SU-DHL-6 (cell line): ENCODE measurements at regions not wholly inside any gene's neighbourhood (a gene's known extent, or its start where the extent isn't known, plus 50 kb on each side); places are given as distances from the start of the nearest gene placed in this dataset.

Experiments used
- H2AFZ ChIP-seq: fragments of 200-600 bp; sonication (generic); 2 replicates; pipeline ENCODE4 v1.6.1; 2014; ENCODE audit warnings: low read depth, mild to moderate bottlenecking, moderate library complexity, mixed read lengths, antibody characterized with exemption, low read length; ENCODE audit not compliant: severe bottlenecking
- H3F3A ChIP-seq: fragments of 200-600 bp; shearing (Covaris generic); 2 replicates; pipeline ENCODE4 v1.6.0; 2016; ENCODE audit warnings: antibody characterized with exemption, mild to moderate bottlenecking; ENCODE audit not compliant: insufficient read depth
- H3K27ac ChIP-seq: fragments of 200-600 bp; sonication (generic); 2 replicates; pipeline ENCODE4 v1.5.1; 2016; ENCODE audit warnings: low read depth, mild to moderate bottlenecking, low read length, moderate library complexity, mixed read lengths
- H3K27me3 ChIP-seq: fragments of 200-600 bp; sonication (generic), shearing (Covaris generic); 2 replicates; pipeline ENCODE4 v1.6.0; 2014; ENCODE audit warnings: mild to moderate bottlenecking, low read length
- H3K36me3 ChIP-seq: fragments of 200-600 bp; sonication (generic); 2 replicates; pipeline ENCODE4 v1.6.1; 2014; ENCODE audit warnings: mild to moderate bottlenecking, low read length, mixed read lengths
- H3K4me2 ChIP-seq: fragments of 300-600, 200-600 bp; shearing (Covaris generic), sonication (generic); 2 replicates; pipeline ENCODE4 v1.6.0; 2014; ENCODE audit warnings: low read length, low read depth, mild to moderate bottlenecking; ENCODE audit not compliant: poor library complexity, severe bottlenecking
- H3K4me3 ChIP-seq: fragments of 200-600 bp; sonication (generic); 2 replicates; pipeline ENCODE4 v1.5.1; 2014; ENCODE audit warnings: antibody characterized with exemption, low read length, mild to moderate bottlenecking, mixed read lengths; ENCODE audit not compliant: insufficient read depth, poor library complexity, severe bottlenecking
- H3K79me2 ChIP-seq: fragments of 200-600 bp; sonication (generic); 2 replicates; pipeline ENCODE4 v1.6.1; 2014; ENCODE audit warnings: mild to moderate bottlenecking, low read length, moderate library complexity; ENCODE audit not compliant: insufficient read depth
- H3K9ac ChIP-seq: fragments of 200-600 bp; sonication (generic); 2 replicates; pipeline ENCODE4 v1.7.0; 2014; ENCODE audit warnings: mild to moderate bottlenecking, low read length
- H3K9me2 ChIP-seq: fragments of 200-600 bp; sonication (generic); replicated peaks from 2 replicates; pipeline ENCODE4 v1.6.1; 2014; ENCODE audit warnings: low read length; ENCODE audit not compliant: insufficient read depth
- H3K9me3 ChIP-seq: fragments of 200-600 bp; sonication (generic); 2 replicates; pipeline ENCODE4 v1.6.1; 2014; ENCODE audit warnings: low read length, mixed read lengths; ENCODE audit not compliant: insufficient read depth
- H4K20me1 ChIP-seq: fragments of 200-600 bp; sonication (generic); 2 replicates; pipeline ENCODE4 v1.6.1; 2014; ENCODE audit warnings: low read depth, mild to moderate bottlenecking, antibody characterized with exemption, low read length, moderate library complexity, mixed read lengths
- EZH2phosphoT487 ChIP-seq: fragments of 200-600 bp; sonication (generic), shearing (Covaris generic); conservative IDR thresholded peaks from 2 replicates; pipeline ENCODE4 v1.6.1; 2018; ENCODE audit warnings: mild to moderate bottlenecking, antibody characterized with exemption, low read length, moderate library complexity, mixed read lengths
- TF ChIP-seq, protein P1 (sequence below): fragments of 200-600 bp; sonication (generic); IDR thresholded peaks from one replicate; pipeline ENCODE4 v1.5.1; 2017; ENCODE audit warnings: antibody characterized with exemption, mild to moderate bottlenecking, low read length, moderate library complexity; ENCODE audit not compliant: insufficient read depth, poor library complexity, severe bottlenecking

DNA sequence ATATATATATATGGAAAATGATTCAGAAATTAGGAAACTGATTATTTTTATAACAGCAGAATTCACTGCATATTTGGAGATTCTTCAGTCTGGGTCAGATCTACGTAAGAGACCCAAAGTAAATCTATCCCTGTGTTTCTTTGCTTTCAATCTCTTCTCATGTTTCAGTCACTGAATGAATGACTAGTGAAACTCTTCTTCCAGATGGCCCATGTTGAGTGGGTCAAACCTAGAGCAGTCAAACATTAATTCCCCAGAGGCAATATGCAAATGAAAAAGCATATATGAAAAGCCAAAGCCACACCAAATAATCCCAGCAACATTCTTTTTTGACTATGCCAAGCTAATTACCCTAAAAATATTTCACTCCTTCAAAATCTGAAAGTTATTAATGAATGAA is 317.3 kb downstream of the RBM43 start:
- no peaks in the 10 kb centered on the region for H4K20me1 ChIP-seq
- no peaks in the 10 kb centered on the region for H3K27me3 ChIP-seq

DNA sequence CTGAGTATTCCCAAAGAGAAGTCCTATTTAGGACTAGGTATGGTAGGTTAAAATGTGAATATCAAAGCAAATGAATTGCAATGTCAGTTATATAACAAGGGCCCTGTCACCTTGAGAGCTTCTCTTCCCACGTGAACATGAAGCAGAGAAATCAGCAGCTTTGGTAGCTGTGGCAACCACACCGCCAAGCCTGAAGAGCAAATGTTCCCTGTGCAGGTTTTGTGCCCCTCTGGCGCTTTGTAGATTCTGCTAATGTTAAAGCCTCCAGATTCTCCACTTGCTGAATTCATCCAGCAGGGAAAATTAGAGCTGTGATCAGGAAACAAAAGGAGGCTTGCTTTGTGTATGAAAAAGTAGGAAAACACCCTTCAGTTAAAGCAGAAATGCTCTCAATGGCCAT is 322.6 kb downstream of the RBM43 start:
- Histone ChIP-seq H3K9me3 (no peaks in the 10 kb centered on the region), H3K27me3 (no peaks in the 10 kb centered on the region), H3K79me2 (no peaks in the 10 kb centered on the region), H2AFZ (no peak overlapping the region), H3K9me2 (no peaks in the 10 kb centered on the region), H3K4me3 (no peak overlapping the region), H3K9ac (no peak overlapping the region), H4K20me1 (no peaks in the 10 kb centered on the region), H3K36me3 (no peaks in the 10 kb centered on the region), H3F3A (no peaks in the 10 kb centered on the region), H3K27ac (no peak overlapping the region), H3K4me2 (no peak overlapping the region)
- TF ChIP-seq, protein P1, sequence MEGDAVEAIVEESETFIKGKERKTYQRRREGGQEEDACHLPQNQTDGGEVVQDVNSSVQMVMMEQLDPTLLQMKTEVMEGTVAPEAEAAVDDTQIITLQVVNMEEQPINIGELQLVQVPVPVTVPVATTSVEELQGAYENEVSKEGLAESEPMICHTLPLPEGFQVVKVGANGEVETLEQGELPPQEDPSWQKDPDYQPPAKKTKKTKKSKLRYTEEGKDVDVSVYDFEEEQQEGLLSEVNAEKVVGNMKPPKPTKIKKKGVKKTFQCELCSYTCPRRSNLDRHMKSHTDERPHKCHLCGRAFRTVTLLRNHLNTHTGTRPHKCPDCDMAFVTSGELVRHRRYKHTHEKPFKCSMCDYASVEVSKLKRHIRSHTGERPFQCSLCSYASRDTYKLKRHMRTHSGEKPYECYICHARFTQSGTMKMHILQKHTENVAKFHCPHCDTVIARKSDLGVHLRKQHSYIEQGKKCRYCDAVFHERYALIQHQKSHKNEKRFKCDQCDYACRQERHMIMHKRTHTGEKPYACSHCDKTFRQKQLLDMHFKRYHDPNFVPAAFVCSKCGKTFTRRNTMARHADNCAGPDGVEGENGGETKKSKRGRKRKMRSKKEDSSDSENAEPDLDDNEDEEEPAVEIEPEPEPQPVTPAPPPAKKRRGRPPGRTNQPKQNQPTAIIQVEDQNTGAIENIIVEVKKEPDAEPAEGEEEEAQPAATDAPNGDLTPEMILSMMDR, result no peak
- TF ChIP-seq EZH2phosphoT487, result no peak

More for the DNA sequence above, 317.3 kb downstream of the RBM43 start:
- Histone ChIP-seq H3K4me3 (no peak overlapping the region), H3K9ac (no peak overlapping the region), H3K79me2 (no peaks in the 10 kb centered on the region), H3K4me2 (no peak overlapping the region), H3F3A (no peaks in the 10 kb centered on the region), H3K9me3 (no peaks in the 10 kb centered on the region), H3K36me3 (no peaks in the 10 kb centered on the region), H3K27ac (no peak overlapping the region), H3K9me2 (no peaks in the 10 kb centered on the region), H2AFZ (no peak overlapping the region)
- TF ChIP-seq, protein P1, result no peak
- TF ChIP-seq EZH2phosphoT487, result no peak

DNA sequence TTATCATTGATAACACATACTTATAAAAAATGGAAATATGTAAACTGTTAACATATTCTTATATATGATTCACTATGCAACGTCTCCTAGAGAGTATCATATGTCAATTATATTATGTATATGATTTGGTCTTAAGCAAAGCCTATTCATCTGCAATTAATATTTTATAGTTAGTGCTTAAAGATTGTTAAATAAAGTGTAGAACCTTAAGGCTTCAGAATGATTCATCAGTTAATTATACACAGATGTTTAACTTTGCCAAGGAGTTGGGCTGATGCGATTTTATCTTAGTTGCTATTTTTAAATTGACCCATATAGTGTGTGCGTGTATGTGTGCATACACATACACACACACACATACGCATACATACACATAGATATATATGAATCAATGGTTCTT is 323.1 kb downstream of the RBM43 start:
- H3K79me2 ChIP-seq, result no peaks in the 10 kb centered on the region

DNA sequence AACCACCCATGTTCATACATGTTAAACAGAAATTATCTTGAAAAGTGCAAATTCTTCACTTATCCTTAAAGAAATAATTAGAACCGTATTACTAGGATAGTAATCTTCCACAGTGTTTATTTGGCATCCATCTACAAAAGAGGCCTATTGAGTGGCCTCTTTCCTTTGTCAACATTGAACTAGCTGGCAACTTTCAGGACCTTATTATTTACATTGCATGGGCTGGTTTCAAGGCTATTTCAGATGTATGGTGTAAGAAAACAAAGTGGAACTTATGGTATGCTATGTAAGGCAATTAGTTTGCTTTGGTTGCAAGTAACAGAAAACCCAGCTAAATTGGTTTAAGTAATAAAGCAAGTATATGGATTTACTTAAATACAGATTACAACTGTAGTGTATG is 324.6 kb downstream of the RBM43 start:
- Histone ChIP-seq H3K9me2 (no peaks in the 10 kb centered on the region), H3K27me3 (no peaks in the 10 kb centered on the region), H3K36me3 (no peaks in the 10 kb centered on the region), H3K9ac (no peak overlapping the region), H3K4me3 (no peak overlapping the region), H3K4me2 (no peak overlapping the region), H2AFZ (no peak overlapping the region), H3K9me3 (no peaks in the 10 kb centered on the region), H4K20me1 (no peaks in the 10 kb centered on the region), H3K27ac (no peak overlapping the region), H3K79me2 (no peaks in the 10 kb centered on the region), H3F3A (no peaks in the 10 kb centered on the region)
- no peak for TF ChIP-seq EZH2phosphoT487
- TF ChIP-seq, protein P1, result no peak

More for the DNA sequence above, 323.1 kb downstream of the RBM43 start:
- Histone ChIP-seq H4K20me1 (no peaks in the 10 kb centered on the region), H3K9me3 (no peaks in the 10 kb centered on the region), H3K4me3 (no peak overlapping the region), H2AFZ (no peak overlapping the region), H3K9me2 (no peaks in the 10 kb centered on the region), H3F3A (no peaks in the 10 kb centered on the region), H3K27me3 (no peaks in the 10 kb centered on the region), H3K27ac (no peak overlapping the region), H3K36me3 (no peaks in the 10 kb centered on the region), H3K9ac (no peak overlapping the region), H3K4me2 (no peak overlapping the region)
- no peak for TF ChIP-seq EZH2phosphoT487
